Caco-2 (cell line): ENCODE measurements at regions not wholly inside any gene's neighbourhood (a gene's known extent, or its start where the extent isn't known, plus 50 kb on each side); places are given as distances from the start of the nearest gene placed in this dataset.
"Not testable (repeated sequence)": the region's sequence is repeated elsewhere in the genome, so short reads cannot be mapped to it uniquely, and the experiment has no call there.

ENCODE experiments used
- BruUV-seq: library from RNA; stranded (reverse); fragments of 400-500 nt; replicated peaks from 2 replicates; lab custom pipeline; 2021; lab: Mats Ljungman, UMichigan
- CTCF ChIA-PET: fragments of 300-600 bp; sonication (Branson Sonifier 250); formaldehyde crosslinking; loops from one replicate; lab custom pipeline; 2022; ENCODE audit warnings: antibody characterized with exemption; lab: Charles Lee
- POLR2A ChIA-PET: fragments of 300-600 bp; sonication (Branson Sonifier 250); formaldehyde crosslinking; loops from one replicate; lab custom pipeline; 2022; ENCODE audit warnings: antibody characterized with exemption; lab: Charles Lee
- DNase-seq, 2 experiments: peaks; one replicate each; pipeline versions ENCODE4 v3.0.0 to v3.0.0-alpha.2; 2020 to 2022
- H3K27me3 ChIP-seq: replicated peaks from 2 replicates; pipeline ENCODE4 v1.6.0; 2011; ENCODE audit warnings: low read length; ENCODE audit not compliant: control insufficient read depth, insufficient read depth
- H3K36me3 ChIP-seq: 2 replicates; pipeline ENCODE4 v1.5.1; 2011; ENCODE audit warnings: low read length; ENCODE audit not compliant: control insufficient read depth, insufficient read depth
- H3K4me1 ChIP-seq: fragments of 250-450 bp; sonication (Bioruptor Pico); 2 replicates; pipeline ENCODE4 v1.5.1; 2020; ENCODE audit warnings: mild to moderate bottlenecking
- H3K4me3 ChIP-seq: 2 replicates; pipeline ENCODE4 v1.5.1; 2011; ENCODE audit warnings: low read depth, mild to moderate bottlenecking, control low read depth, low read length
- H3K9me3 ChIP-seq: fragments of 250-450 bp; sonication (Bioruptor Pico); 2 replicates; pipeline ENCODE4 v1.5.1; 2020; ENCODE audit warnings: mild to moderate bottlenecking, moderate library complexity
- H3K27ac Mint-ChIP-seq: one replicate; pipeline ENCODE4 v1.8.0; 2022; ENCODE audit warnings: mixed read lengths; ENCODE audit not compliant: unreplicated experiment
- H3K27me3 Mint-ChIP-seq: one replicate; pipeline ENCODE4 v1.8.0; 2022; ENCODE audit warnings: mixed read lengths; ENCODE audit not compliant: insufficient read depth, unreplicated experiment
- H3K36me3 Mint-ChIP-seq: one replicate; pipeline ENCODE4 v1.8.0; 2022; ENCODE audit warnings: mild to moderate bottlenecking, mixed read lengths; ENCODE audit not compliant: insufficient read depth, unreplicated experiment
- H3K4me1 Mint-ChIP-seq: one replicate; pipeline ENCODE4 v1.8.0; 2022; ENCODE audit warnings: low read depth, mixed read lengths; ENCODE audit not compliant: unreplicated experiment
- H3K4me3 Mint-ChIP-seq: one replicate; pipeline ENCODE4 v1.8.0; 2022; ENCODE audit warnings: mild to moderate bottlenecking, moderate library complexity, mixed read lengths; ENCODE audit not compliant: unreplicated experiment
- H3K9me3 Mint-ChIP-seq: one replicate; pipeline ENCODE4 v1.8.0; 2022; ENCODE audit warnings: mixed read lengths; ENCODE audit not compliant: unreplicated experiment
- intact Hi-C: fragments of 100-400 bp; cut with micrococcal nuclease; formaldehyde crosslinking; loops from one replicate; pipeline ENCODE4 v1.10.0; 2022; ENCODE audit not compliant: unreplicated experiment
- TF ChIP-seq, protein P1 (sequence below), 2 experiments: fragments of 200-600 bp in 1 of 2; IDR thresholded peaks; 1 replicate in 1 of 2; 2 replicates in 1 of 2; pipeline versions ENCODE4 v1.5.1 to v1.8.0; 2011 to 2022; ENCODE audit warnings: antibody characterized with exemption in 1 of 2, control low read depth in 1 of 2, inconsistent platforms in 1 of 2, low read depth in 1 of 2, low read length in 1 of 2, mild to moderate bottlenecking in 1 of 2, moderate library complexity in 1 of 2; ENCODE audit not compliant: insufficient read depth in 1 of 2, severe bottlenecking in 1 of 2, unreplicated experiment in 1 of 2

- H3K4me3 Mint-ChIP-seq, result no peak overlapping the region
- no peaks in the 10 kb centered on the region for H3K9me3 ChIP-seq
Observed at GRCh38 chr15:87549860-87550259, 706.7 kb downstream of the NTRK3 start.

GRCh38 chr15:87549296-87549695 is 707.2 kb downstream of the NTRK3 start:
- H3K9me3 Mint-ChIP-seq, result peaks cover 7% of the 10 kb centered on the region
- H3K4me3 ChIP-seq, result no peak overlapping the region
- no peaks in the 10 kb centered on the region for H3K36me3 Mint-ChIP-seq
- no peaks in the 10 kb centered on the region for H3K4me1 ChIP-seq
- no peaks in the 10 kb centered on the region for H3K9me3 ChIP-seq
- DNase-seq, result no peak
- ChIA-PET POLR2A (no interaction called here), CTCF (no interaction called here)
- no peaks in the 10 kb centered on the region for H3K36me3 ChIP-seq
- H3K4me1 Mint-ChIP-seq, result no peaks in the 10 kb centered on the region
- intact Hi-C loops, result no loop called here
- no peak overlapping the region for H3K4me3 Mint-ChIP-seq
- TF ChIP-seq, protein P1, sequence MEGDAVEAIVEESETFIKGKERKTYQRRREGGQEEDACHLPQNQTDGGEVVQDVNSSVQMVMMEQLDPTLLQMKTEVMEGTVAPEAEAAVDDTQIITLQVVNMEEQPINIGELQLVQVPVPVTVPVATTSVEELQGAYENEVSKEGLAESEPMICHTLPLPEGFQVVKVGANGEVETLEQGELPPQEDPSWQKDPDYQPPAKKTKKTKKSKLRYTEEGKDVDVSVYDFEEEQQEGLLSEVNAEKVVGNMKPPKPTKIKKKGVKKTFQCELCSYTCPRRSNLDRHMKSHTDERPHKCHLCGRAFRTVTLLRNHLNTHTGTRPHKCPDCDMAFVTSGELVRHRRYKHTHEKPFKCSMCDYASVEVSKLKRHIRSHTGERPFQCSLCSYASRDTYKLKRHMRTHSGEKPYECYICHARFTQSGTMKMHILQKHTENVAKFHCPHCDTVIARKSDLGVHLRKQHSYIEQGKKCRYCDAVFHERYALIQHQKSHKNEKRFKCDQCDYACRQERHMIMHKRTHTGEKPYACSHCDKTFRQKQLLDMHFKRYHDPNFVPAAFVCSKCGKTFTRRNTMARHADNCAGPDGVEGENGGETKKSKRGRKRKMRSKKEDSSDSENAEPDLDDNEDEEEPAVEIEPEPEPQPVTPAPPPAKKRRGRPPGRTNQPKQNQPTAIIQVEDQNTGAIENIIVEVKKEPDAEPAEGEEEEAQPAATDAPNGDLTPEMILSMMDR (IDR thresholded peaks at IDR 0.05; ENCODE audit: insufficient read depth in 1 of 2, low read depth in 1 of 2, low read length in 1 of 2, severe bottlenecking in 1 of 2, unreplicated experiment in 1 of 2), result no peak
- H3K27me3 ChIP-seq, result no peaks in the 10 kb centered on the region
- peaks cover 8% of the 10 kb centered on the region for H3K27me3 Mint-ChIP-seq
- BruUV-seq, result no TSS peak
- no peak overlapping the region for H3K27ac Mint-ChIP-seq

More at GRCh38 chr15:87549860-87550259, 706.7 kb downstream of the NTRK3 start:
- peaks cover 7% of the 10 kb centered on the region for H3K9me3 Mint-ChIP-seq
- no TSS peak for BruUV-seq
- ChIA-PET POLR2A (no interaction called here), CTCF (no interaction called here)
- no peaks in the 10 kb centered on the region for H3K4me1 ChIP-seq
- no peaks in the 10 kb centered on the region for H3K36me3 Mint-ChIP-seq
- H3K27ac Mint-ChIP-seq, result no peak overlapping the region
- H3K27me3 ChIP-seq, result no peaks in the 10 kb centered on the region
- no peaks in the 10 kb centered on the region for H3K36me3 ChIP-seq
- H3K4me1 Mint-ChIP-seq, result no peaks in the 10 kb centered on the region
- intact Hi-C loops, result no loop called here
- no peak overlapping the region for H3K4me3 ChIP-seq
- TF ChIP-seq, protein P1 (IDR thresholded peaks at IDR 0.05; ENCODE audit: insufficient read depth in 1 of 2, low read depth in 1 of 2, low read length in 1 of 2, severe bottlenecking in 1 of 2, unreplicated experiment in 1 of 2), result no peak
- peaks cover 8% of the 10 kb centered on the region for H3K27me3 Mint-ChIP-seq
- no peak for DNase-seq

GRCh38 chr15:87548590-87548989 is 707.9 kb downstream of the NTRK3 start:
- POLR2A ChIA-PET, H3K4me1 ChIP-seq, H3K4me3 ChIP-seq, H3K27me3 ChIP-seq, H3K36me3 Mint-ChIP-seq, H3K27ac Mint-ChIP-seq, H3K4me3 Mint-ChIP-seq, H3K36me3 ChIP-seq, H3K27me3 Mint-ChIP-seq, DNase-seq, H3K4me1 Mint-ChIP-seq, BruUV-seq, H3K9me3 ChIP-seq, H3K9me3 Mint-ChIP-seq, CTCF ChIA-PET, intact Hi-C loops: not testable (repeated sequence)
